ENCODE measurements at regions not wholly inside any gene's neighbourhood (a gene's known extent, or its start where the extent isn't known, plus 50 kb on each side); places are given as distances from the start of the nearest gene placed in this dataset.

DNA sequence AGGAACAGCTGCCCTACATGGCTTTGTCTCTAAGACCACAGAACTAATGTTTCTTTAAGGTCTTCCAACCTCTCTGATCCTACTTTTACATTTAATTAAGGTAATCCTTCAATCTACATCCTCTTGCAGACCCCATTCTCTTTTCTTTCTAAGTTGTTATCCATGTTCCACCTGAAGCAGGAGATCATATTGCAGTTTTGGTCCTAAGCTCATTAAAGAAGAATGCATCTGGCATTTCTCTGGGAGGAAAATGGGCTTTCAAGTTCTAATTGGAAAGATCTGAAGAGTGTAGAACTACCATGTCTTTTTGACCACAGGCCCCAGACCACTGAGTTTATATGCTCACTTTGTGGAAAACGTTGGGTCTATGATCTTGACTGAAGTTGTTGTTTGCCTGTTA, 111.2 kb downstream of the SEM1 start:
- Histone ChIP-seq H3K27me3 (ENCODE audit: control insufficient read depth, insufficient read depth, low read length) (no peaks in the 10 kb centered on the region), H3K4me3 (ENCODE audit: low read depth, low read length) (no peak overlapping the region), H3K36me3 (ENCODE audit: control insufficient read depth, insufficient read depth, low read length) (no peaks in the 10 kb centered on the region)
- TF ChIP-seq, protein P1, sequence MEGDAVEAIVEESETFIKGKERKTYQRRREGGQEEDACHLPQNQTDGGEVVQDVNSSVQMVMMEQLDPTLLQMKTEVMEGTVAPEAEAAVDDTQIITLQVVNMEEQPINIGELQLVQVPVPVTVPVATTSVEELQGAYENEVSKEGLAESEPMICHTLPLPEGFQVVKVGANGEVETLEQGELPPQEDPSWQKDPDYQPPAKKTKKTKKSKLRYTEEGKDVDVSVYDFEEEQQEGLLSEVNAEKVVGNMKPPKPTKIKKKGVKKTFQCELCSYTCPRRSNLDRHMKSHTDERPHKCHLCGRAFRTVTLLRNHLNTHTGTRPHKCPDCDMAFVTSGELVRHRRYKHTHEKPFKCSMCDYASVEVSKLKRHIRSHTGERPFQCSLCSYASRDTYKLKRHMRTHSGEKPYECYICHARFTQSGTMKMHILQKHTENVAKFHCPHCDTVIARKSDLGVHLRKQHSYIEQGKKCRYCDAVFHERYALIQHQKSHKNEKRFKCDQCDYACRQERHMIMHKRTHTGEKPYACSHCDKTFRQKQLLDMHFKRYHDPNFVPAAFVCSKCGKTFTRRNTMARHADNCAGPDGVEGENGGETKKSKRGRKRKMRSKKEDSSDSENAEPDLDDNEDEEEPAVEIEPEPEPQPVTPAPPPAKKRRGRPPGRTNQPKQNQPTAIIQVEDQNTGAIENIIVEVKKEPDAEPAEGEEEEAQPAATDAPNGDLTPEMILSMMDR (IDR thresholded peaks at IDR 0.05; ENCODE audit: insufficient read depth, low read length, poor library complexity, severe bottlenecking): no peak
- no peak for DNase-seq (ENCODE audit: low read depth)

DNA sequence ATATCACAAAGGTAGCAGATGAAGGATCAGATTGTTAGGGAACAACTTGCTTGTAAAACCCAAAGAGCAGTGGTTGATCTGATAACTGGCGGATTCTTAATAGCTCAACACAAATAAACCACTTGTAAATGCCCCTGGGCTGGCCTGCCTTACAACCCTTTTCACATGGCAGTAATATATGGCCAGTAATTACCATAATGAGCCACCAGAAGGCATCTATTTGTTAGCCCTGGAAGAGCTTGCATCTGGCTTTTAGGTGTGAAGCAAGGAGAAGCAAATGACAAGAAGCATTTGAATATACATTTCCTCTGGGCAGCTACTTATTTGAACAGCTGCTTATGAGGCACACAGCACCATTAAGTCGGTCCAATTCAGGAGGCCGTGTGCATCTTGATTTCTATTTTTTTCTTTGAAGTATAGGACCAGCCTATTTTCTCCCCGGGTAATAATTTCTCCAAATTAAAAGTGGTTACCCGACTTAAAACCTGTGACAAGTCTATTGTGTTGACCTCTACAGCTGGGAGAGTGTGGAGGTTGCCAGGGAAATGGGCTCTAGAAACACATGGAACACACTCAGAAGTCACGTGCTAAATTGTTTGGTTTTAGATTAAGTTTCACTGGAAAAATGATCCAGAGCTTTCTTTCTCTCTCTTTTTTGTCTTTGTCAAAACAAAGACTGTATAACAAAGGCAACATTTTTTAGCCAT, 113.4 kb downstream of the SEM1 start:
- DNase-seq (ENCODE audit: low read depth): no peak
- TF ChIP-seq, protein P1 (IDR thresholded peaks at IDR 0.05; ENCODE audit: insufficient read depth, low read length, poor library complexity, severe bottlenecking): no peak
- Histone ChIP-seq H3K36me3 (ENCODE audit: control insufficient read depth, insufficient read depth, low read length) (no peaks in the 10 kb centered on the region), H3K27me3 (ENCODE audit: control insufficient read depth, insufficient read depth, low read length) (peaks cover 3% of the 10 kb centered on the region), H3K4me3 (ENCODE audit: low read depth, low read length) (no peak overlapping the region)

DNA sequence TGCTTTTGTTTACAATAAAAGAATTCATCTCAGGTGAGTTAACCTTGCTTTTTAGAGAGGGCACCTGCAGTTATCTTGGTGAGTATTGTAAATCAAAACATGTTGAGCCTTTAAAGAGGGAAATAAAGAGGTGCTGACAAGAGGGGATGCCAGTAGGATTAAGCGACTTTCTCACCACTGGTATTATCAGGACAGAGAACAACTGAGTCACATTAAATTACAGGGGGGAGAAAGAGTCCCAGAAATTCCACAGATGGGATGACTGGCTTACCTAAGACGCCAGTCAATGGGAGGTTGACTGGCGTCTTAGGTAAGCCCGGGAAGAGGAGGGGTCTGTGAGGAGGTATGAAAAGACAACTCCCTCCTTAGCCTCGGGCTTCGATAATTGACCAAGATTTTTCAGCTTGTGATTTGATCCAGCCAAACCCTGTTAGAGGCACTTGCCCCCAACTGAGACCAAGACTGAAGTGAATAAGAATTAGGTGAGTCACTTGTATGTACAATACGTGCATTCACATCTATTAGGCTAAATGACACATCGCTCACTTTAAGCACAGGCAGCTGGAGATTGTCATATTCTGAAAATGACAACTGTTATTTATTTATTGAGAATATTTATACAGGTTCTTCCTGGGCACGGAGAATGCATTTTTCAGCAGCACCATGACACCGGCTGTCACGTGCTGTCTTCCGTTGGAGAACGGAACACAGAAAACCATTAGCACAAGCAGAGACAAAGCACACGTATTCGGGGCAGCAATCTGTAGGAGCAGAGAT, 117.6 kb downstream of the SEM1 start:
- no peaks in the 10 kb centered on the region for H3K36me3 ChIP-seq (ENCODE audit: control insufficient read depth, insufficient read depth, low read length)
- peaks cover 3% of the 10 kb centered on the region for H3K27me3 ChIP-seq (ENCODE audit: control insufficient read depth, insufficient read depth, low read length)
- TF ChIP-seq, protein P1 (IDR thresholded peaks at IDR 0.05; ENCODE audit: insufficient read depth, low read length, poor library complexity, severe bottlenecking): no peak
- no peak for DNase-seq (ENCODE audit: low read depth)
- H3K4me3 ChIP-seq (ENCODE audit: low read depth, low read length): no peak overlapping the region

DNA sequence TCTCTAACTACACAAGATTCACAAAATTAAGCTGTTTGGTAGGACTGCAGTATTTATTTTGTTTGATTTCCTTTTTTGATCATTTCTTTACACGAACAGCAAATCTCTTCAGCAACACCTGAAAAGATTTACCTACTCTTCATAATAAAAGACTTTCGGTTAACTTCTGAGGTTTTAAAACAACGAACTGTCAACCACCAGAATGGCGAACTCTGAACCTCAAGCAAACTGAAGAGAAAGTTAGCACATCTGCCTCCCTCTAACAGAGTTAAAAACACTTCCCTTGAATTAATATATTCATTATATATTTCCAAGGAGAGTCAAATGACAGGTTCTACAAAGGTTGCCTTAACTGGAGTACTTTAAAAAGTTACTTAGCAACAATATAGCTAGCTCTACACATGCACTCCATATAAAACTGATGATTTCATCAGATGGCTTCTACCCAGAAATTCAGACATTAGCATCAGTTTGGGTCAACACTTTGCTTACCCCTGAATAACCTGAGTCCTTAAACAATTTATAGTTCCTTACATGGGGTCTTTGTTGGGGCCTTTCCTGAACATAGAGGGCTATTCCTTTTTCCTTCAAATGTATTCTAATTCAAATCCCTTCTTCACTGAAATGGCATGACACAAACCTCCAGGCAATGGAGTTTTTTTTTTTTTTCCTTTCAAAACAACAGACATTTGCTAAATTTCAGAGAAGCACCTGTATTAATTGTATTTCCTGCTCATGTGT, 118.3 kb downstream of the SEM1 start:
- no peak for DNase-seq (ENCODE audit: low read depth)
- no peak overlapping the region for H3K4me3 ChIP-seq (ENCODE audit: low read depth, low read length)
- H3K27me3 ChIP-seq (ENCODE audit: control insufficient read depth, insufficient read depth, low read length): peaks cover 3% of the 10 kb centered on the region
- TF ChIP-seq, protein P1 (IDR thresholded peaks at IDR 0.05; ENCODE audit: insufficient read depth, low read length, poor library complexity, severe bottlenecking): no peak
- no peaks in the 10 kb centered on the region for H3K36me3 ChIP-seq (ENCODE audit: control insufficient read depth, insufficient read depth, low read length)

DNA sequence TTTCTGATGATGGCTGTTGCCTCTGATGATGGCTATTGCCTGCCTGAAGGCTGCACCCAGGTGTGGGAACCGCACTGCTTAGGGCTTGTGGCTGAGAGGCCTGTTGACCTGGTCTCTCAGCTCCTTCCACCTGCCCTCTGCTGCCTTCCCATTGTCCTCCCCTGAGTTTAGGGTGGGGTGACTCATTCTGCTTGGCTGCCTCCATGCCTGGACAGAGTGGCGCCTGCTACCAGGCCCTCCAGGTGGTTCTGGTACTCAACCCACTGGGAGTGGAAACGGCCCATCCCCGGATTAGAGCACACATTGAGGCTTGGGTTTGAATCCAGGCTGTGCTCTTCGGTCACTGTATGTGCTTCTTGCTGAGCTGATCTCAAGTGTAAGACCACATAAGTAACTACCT, 120.6 kb downstream of the SEM1 start:
- DNase-seq (ENCODE audit: low read depth): no peak
- Histone ChIP-seq H3K4me3 (ENCODE audit: low read depth, low read length) (no peak overlapping the region), H3K27me3 (ENCODE audit: control insufficient read depth, insufficient read depth, low read length) (peaks cover 3% of the 10 kb centered on the region), H3K36me3 (ENCODE audit: control insufficient read depth, insufficient read depth, low read length) (no peaks in the 10 kb centered on the region)
- TF ChIP-seq, protein P1 (IDR thresholded peaks at IDR 0.05; ENCODE audit: insufficient read depth, low read length, poor library complexity, severe bottlenecking): no peak

All from kidney epithelial cell (primary cell).